Prostate gland (tissue), 2 donors: ENCODE measurements at regions not wholly inside any gene's neighbourhood (a gene's known extent, or its start where the extent isn't known, plus 50 kb on each side); places are given as distances from the start of the nearest gene placed in this dataset.

Experiments
- DNase-seq: peaks from one replicate; pipeline ENCODE4 v3.0.0-alpha.2; 2019; ENCODE audit warnings: low spot score
- H3K27ac ChIP-seq, 2 donors: fragments of 200-600 bp; sonication (generic); 2 replicates each; pipeline ENCODE4 v1.5.1; 2017 to 2019
- H3K27me3 ChIP-seq: fragments of 200-600 bp; sonication (generic); replicated peaks from 2 replicates; pipeline ENCODE4 v1.5.1; 2019; ENCODE audit not compliant: insufficient read depth
- H3K36me3 ChIP-seq, 2 donors: fragments of 200-600 bp; sonication (generic); 1 replicate in 1 of 2; 2 replicates in 1 of 2; pipeline versions ENCODE4 v1.5.1 to v1.8.1; 2017 to 2019
- H3K4me1 ChIP-seq: fragments of 200-600 bp; sonication (generic); replicated peaks from 2 replicates; pipeline ENCODE4 v1.5.1; 2019
- H3K4me3 ChIP-seq, 2 donors: fragments of 200-600 bp; sonication (generic); 2 replicates each; pipeline ENCODE4 v1.5.1; 2017 to 2019
- H3K9me3 ChIP-seq: fragments of 200-600 bp; sonication (generic); 2 replicates; pipeline ENCODE4 v1.5.1; 2017
- POLR2A ChIP-seq: fragments of 450-650 bp; IDR thresholded peaks from one replicate; pipeline ENCODE4 v1.6.1; 2016; ENCODE audit warnings: antibody characterized with exemption, mild to moderate bottlenecking
- POLR2AphosphoS5 ChIP-seq: sonication (generic); formaldehyde crosslinking; IDR thresholded peaks from one replicate; pipeline ENCODE4 v1.6.1; 2017; ENCODE audit warnings: antibody characterized with exemption
- WGBS: methylation state at CpG from one replicate; pipeline ENCODE4 v1.1.5; 2018; 5-methylcytosine and 5-hydroxymethylcytosine counted together
- intact Hi-C: fragments of 100-400 bp; cut with DNase I; formaldehyde crosslinking; loops from one replicate; pipeline ENCODE4 v1.14.2; 2022
- TF ChIP-seq, protein P1 (sequence below), 4 experiments: fragments of 200-600 bp in 2 of 4; fragments of 450-650 bp in 2 of 4; sonication (generic) in 2 of 4; IDR thresholded peaks; 1 replicate in 3 of 4; 2 replicates in 1 of 4; pipeline ENCODE4 v1.5.1; 2016 to 2019; ENCODE audit warnings: antibody characterized with exemption in 4 of 4, mild to moderate bottlenecking in 2 of 4, moderate library complexity in 2 of 4

DNA sequence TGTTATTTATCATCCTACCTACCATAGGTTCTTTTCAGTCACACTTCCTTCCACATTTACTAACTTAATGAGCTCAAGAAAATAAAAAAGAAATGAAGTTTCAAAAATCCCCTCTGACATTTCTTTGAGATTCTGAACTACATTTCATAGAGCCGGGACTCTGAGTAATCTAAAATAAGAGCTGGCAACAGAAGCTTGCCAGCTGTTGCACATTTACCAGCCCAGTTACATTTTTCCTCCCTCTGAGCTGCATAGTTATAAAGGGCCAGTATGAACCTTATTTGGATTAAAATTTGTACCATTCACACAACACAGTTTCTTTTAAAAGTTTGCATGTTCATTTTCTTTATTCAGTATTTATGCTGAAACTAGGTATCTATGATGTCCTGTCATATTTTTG, 119.5 kb upstream of the CAV2 start:
- H3K27me3 ChIP-seq, result no peaks in the 10 kb centered on the region
- no peak for DNase-seq
- H3K36me3 ChIP-seq, result no peaks in the 10 kb centered on the region
- TF ChIP-seq, protein P1, sequence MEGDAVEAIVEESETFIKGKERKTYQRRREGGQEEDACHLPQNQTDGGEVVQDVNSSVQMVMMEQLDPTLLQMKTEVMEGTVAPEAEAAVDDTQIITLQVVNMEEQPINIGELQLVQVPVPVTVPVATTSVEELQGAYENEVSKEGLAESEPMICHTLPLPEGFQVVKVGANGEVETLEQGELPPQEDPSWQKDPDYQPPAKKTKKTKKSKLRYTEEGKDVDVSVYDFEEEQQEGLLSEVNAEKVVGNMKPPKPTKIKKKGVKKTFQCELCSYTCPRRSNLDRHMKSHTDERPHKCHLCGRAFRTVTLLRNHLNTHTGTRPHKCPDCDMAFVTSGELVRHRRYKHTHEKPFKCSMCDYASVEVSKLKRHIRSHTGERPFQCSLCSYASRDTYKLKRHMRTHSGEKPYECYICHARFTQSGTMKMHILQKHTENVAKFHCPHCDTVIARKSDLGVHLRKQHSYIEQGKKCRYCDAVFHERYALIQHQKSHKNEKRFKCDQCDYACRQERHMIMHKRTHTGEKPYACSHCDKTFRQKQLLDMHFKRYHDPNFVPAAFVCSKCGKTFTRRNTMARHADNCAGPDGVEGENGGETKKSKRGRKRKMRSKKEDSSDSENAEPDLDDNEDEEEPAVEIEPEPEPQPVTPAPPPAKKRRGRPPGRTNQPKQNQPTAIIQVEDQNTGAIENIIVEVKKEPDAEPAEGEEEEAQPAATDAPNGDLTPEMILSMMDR (IDR thresholded peaks at IDR 0.05), result no peak
- TF ChIP-seq POLR2AphosphoS5, result no peak
- TF ChIP-seq POLR2A, result no peak
- H3K4me1 ChIP-seq, result no peaks in the 10 kb centered on the region
- no peak overlapping the region for H3K27ac ChIP-seq
- H3K4me3 ChIP-seq, result no peak overlapping the region
- no peaks in the 10 kb centered on the region for H3K9me3 ChIP-seq
- WGBS, result 20% methylated on average over 1 of the region's 1 CpG
- intact Hi-C loops, result no loop called here

DNA sequence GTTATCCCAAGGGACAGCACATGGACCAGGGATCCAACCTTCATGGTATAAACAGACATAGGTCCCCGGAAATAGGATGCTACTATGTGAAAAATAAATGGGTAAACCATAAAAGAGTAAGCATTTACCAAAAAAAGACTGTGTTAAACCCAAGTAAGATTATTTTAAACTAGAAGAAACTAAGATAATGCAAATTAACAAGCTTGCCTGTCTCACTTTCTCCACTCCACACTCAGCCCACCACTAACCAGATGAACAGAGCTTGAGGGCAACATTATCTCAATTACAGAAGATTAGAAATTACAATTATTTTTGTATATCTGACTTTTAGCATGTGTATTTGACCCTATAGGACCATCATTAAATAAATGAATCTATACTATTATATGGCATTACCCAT, 117.2 kb upstream of the CAV2 start:
- TF ChIP-seq POLR2AphosphoS5 (no peak), POLR2A (no peak)
- TF ChIP-seq, protein P1 (IDR thresholded peaks at IDR 0.05), result no peak
- no peaks in the 10 kb centered on the region for H3K9me3 ChIP-seq
- no peak for DNase-seq
- no peaks in the 10 kb centered on the region for H3K27me3 ChIP-seq
- no peaks in the 10 kb centered on the region for H3K36me3 ChIP-seq
- H3K27ac ChIP-seq, result no peak overlapping the region
- no peaks in the 10 kb centered on the region for H3K4me1 ChIP-seq
- intact Hi-C loops, result no loop called here
- WGBS, result 100% methylated on average over 1 of the region's 1 CpG
- no peak overlapping the region for H3K4me3 ChIP-seq

DNA sequence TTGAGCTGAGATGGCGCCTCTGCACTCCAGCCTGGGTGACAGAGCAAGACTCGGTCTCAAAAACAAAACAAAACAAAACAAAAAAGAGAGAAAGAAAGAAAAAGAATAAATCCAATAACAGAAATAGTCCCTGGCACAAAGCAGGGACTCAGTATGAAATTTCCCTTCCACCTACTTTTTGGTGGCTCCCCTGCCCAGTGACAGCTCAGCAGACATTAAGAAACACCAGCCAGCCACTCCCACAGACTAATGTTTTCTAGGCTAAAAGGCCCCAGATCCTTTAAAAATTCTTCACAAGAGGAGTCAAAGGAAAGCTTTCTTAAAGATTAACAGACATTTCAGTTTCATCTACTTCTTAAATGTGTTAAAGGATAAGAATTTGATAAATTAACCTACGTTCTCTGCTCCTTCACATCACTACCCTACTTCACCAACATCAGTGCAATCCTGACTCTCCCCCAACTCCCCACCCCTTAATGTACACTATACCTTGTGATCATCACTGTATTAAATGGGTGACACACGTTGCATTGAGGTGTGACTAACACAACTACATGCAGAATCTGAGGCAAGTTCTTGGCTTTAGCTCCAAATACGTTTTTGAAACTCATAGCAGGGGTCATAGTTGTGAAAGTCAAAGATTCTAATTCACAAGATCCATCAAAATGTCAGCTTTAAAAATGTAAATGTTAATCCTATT, 114.5 kb upstream of the CAV2 start:
- no peaks in the 10 kb centered on the region for H3K9me3 ChIP-seq
- H3K4me3 ChIP-seq, result no peak overlapping the region
- H3K36me3 ChIP-seq, result no peaks in the 10 kb centered on the region
- DNase-seq, result no peak
- intact Hi-C loops, result no loop called here
- no peaks in the 10 kb centered on the region for H3K4me1 ChIP-seq
- no peak overlapping the region for H3K27ac ChIP-seq
- 78% methylated on average over 5 of the region's 5 CpGs for whole genome bisulfite sequencing
- TF ChIP-seq POLR2AphosphoS5, result no peak
- TF ChIP-seq, protein P1 (IDR thresholded peaks at IDR 0.05), result no peak
- TF ChIP-seq POLR2A, result no peak
- no peaks in the 10 kb centered on the region for H3K27me3 ChIP-seq

DNA sequence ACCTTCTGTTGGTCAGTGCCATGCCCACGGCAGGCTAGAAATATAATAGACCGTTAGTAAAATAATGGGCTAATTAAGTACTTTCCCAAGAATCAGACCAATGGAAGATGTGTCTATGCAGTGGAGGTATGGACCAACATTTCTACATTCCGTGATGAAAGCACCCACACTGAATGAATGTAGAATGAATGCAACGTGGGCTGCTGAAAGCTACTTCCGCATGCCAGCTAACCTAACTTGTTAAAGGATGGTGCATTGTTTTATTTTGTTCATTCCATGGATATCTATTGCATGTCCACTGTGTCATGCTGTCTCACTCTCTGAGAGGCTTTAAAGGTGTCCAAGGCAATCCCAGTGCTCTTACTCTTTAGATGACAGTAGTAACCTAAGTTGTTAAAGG, 112.9 kb upstream of the CAV2 start:
- WGBS, result 95% methylated on average over 5 of the region's 5 CpGs
- Histone ChIP-seq H3K27me3 (no peaks in the 10 kb centered on the region), H3K4me3 (no peak overlapping the region), H3K9me3 (no peaks in the 10 kb centered on the region), H3K27ac (no peak overlapping the region), H3K36me3 (no peaks in the 10 kb centered on the region), H3K4me1 (no peaks in the 10 kb centered on the region)
- no peak for DNase-seq
- intact Hi-C loops, result no loop called here
- TF ChIP-seq POLR2AphosphoS5, result no peak
- TF ChIP-seq POLR2A, result no peak
- TF ChIP-seq, protein P1 (IDR thresholded peaks at IDR 0.05), result no peak

DNA sequence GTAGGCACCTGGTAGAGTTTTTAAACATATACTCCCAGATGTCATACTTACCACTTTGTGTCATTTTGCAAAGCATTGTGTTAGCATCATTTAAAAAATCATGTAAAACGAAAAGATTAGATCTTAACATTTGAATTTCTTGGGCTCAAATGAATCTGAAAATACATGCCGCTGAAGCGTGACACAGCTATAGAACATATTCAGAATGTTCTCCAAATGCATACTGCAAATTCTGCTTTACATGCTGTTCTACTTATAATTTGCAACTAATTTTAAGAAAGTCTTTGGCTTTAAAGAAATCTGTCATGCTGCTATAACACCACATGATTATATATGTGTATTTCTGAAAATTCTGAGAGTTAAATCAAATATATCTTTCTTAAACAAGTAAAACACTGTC, 109.2 kb upstream of the CAV2 start:
- DNase-seq, result no peak
- no peaks in the 10 kb centered on the region for H3K27me3 ChIP-seq
- 97% methylated on average over 3 of the region's 3 CpGs for WGBS

More for the DNA sequence above, 109.2 kb upstream of the CAV2 start:
- Histone ChIP-seq H3K27ac (no peak overlapping the region), H3K36me3 (no peaks in the 10 kb centered on the region), H3K4me3 (no peak overlapping the region), H3K4me1 (no peaks in the 10 kb centered on the region), H3K9me3 (no peaks in the 10 kb centered on the region)
- TF ChIP-seq, protein P1 (IDR thresholded peaks at IDR 0.05), result no peak
- TF ChIP-seq POLR2A (no peak), POLR2AphosphoS5 (no peak)
- intact Hi-C loops, result loop anchor here (10.0 kb wide), 1 partner anchor 116 kb away; no protein-coding TSS in a partner anchor
